Activated CD4-positive, alpha-beta T cell treated with anti-CD3 and anti-CD28 coated beads, Interleukin-2, amount 10 ng/mL, durations not matched to agents 24 days and 14 days (primary cell): ENCODE measurements at regions not wholly inside any gene's neighbourhood (a gene's known extent, or its start where the extent isn't known, plus 50 kb on each side); places are given as distances from the start of the nearest gene placed in this dataset.
"Not testable (repeated sequence)": the region's sequence is repeated elsewhere in the genome, so short reads cannot be mapped to it uniquely, and the experiment has no call there.

Experiments
- DNase-seq: peaks from one replicate; pipeline ENCODE4 v3.0.0; 2022
- H3K27ac Mint-ChIP-seq: one replicate; pipeline ENCODE4 v1.8.0; 2022; ENCODE audit warnings: mild to moderate bottlenecking, mixed read lengths
- H3K27me3 Mint-ChIP-seq: one replicate; pipeline ENCODE4 v1.8.0; 2022; ENCODE audit warnings: mixed read lengths
- H3K36me3 Mint-ChIP-seq: one replicate; pipeline ENCODE4 v1.8.0; 2022; ENCODE audit warnings: low read depth, mild to moderate bottlenecking, mixed read lengths
- H3K4me1 Mint-ChIP-seq: one replicate; pipeline ENCODE4 v1.8.0; 2021; ENCODE audit warnings: mixed read lengths
- H3K4me3 Mint-ChIP-seq: one replicate; pipeline ENCODE4 v1.8.0; 2022; ENCODE audit warnings: mild to moderate bottlenecking, moderate library complexity, mixed read lengths
- H3K9me3 Mint-ChIP-seq: one replicate; pipeline ENCODE4 v1.8.0; 2021; ENCODE audit warnings: mixed read lengths
- intact Hi-C: fragments of 100-400 bp; cut with micrococcal nuclease; formaldehyde crosslinking; loops from one replicate; pipeline ENCODE4 v1.15.1; 2023

DNA sequence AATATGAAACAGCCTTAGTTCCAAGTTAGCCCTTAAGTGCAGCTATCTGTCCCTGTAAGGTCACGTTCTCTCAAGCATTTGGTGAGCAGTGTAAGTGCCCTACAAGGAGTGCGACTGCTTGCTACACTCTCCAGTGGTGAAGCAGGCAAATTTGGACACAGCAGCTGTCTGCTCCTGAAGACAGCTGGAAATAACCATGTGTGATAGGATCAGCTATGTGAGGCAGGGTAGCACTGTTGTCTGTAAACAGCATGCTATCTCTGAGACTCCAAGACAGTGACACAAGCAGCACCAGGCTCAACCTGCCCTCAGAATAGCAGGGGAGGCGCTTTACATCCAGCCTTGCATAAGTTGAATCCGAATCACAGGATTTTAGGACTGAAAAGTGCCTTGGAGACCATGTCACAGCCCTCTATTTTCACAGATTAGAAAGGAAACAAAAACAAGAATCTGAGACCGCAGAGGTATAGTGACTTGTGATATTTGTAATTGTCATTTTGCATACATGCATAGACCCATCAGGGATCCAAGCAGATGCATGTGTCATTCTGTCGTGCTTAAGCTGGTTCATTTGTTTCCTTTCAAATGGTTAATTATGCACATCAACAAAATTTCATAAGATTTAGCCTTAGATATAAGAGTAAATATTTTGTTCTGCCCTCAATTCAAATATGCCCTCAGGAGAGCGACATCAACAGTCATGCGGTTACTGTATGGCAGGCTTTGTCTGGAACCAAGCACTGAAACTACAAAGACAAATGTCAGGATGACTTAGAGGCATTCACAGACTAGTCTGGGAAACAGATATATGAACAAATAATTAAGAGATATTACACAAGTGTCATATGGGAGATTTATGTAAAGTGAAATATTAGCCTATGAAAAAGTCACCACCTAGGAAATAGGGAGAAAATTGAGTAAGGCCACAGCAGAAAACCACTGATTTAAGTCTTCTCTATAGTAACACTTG is 134.9 kb upstream of the NRIP1 start:
- Mint-ChIP-seq H3K27me3 (peaks cover under 1% of the 10 kb centered on the region), H3K4me1 (no peaks in the 10 kb centered on the region), H3K9me3 (no peaks in the 10 kb centered on the region), H3K27ac (no peak overlapping the region), H3K4me3 (no peak overlapping the region), H3K36me3 (no peaks in the 10 kb centered on the region)
- intact Hi-C loops = no loop called here
- DNase-seq = no peak

- Mint-ChIP-seq H3K27me3 (peaks cover 12% of the 10 kb centered on the region), H3K4me3 (no peak overlapping the region), H3K9me3 (peaks cover 3% of the 10 kb centered on the region), H3K4me1 (no peaks in the 10 kb centered on the region), H3K27ac (no peak overlapping the region), H3K36me3 (no peaks in the 10 kb centered on the region)
- no peak for DNase-seq
- intact Hi-C loops = no loop called here
These were observed 138.9 kb upstream of the NRIP1 start for GRCh38 chr21:15203740-15204139.

- Mint-ChIP-seq H3K36me3 (no peaks in the 10 kb centered on the region), H3K27ac (no peak overlapping the region), H3K4me1 (no peaks in the 10 kb centered on the region), H3K9me3 (peaks cover 3% of the 10 kb centered on the region), H3K27me3 (peaks cover 12% of the 10 kb centered on the region), H3K4me3 (no peak overlapping the region)
- no peak for DNase-seq
- intact Hi-C loops = no loop called here
These were observed 139.6 kb upstream of the NRIP1 start for GRCh38 chr21:15204140-15204969.

GRCh38 chr21:15204970-15205286 is 140.1 kb upstream of the NRIP1 start:
- Mint-ChIP-seq H3K4me3 (no peak overlapping the region), H3K4me1 (no peaks in the 10 kb centered on the region), H3K27me3 (peaks cover 12% of the 10 kb centered on the region), H3K36me3 (no peaks in the 10 kb centered on the region), H3K9me3 (peaks cover 3% of the 10 kb centered on the region), H3K27ac (no peak overlapping the region)
- no peak for DNase-seq
- intact Hi-C loops = no loop called here

DNA sequence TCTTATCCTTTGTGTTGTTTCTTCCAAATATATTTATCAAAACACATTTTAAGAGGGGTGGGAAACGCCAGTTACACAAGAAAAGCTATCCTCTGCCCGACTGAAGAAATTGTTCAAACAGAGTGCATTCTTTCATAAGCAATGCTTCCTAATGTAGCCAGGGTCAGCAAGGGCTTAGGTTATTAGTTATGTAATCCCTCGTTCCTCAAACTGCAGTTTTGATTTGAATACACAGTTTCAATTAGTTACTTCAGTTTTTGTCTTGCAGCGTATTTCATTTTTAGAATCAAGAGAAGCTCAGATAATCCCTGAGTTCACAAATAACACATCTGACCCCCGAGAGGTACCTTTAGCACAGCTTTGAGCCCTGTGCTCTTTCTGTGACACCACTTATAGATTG is 141.7 kb upstream of the NRIP1 start:
- Mint-ChIP-seq H3K36me3 (no peaks in the 10 kb centered on the region), H3K27ac (no peak overlapping the region), H3K9me3 (peaks cover 3% of the 10 kb centered on the region), H3K4me1 (no peaks in the 10 kb centered on the region), H3K4me3 (no peak overlapping the region), H3K27me3 (peaks cover 12% of the 10 kb centered on the region)
- no peak for DNase-seq
- intact Hi-C loops = no loop called here

GRCh38 chr21:15207231-15207630 is 142.4 kb upstream of the NRIP1 start:
- Mint-ChIP-seq H3K36me3 (no peaks in the 10 kb centered on the region), H3K27ac (no peak overlapping the region), H3K9me3 (peaks cover 3% of the 10 kb centered on the region), H3K27me3 (peaks cover 12% of the 10 kb centered on the region), H3K4me3 (no peak overlapping the region), H3K4me1 (no peaks in the 10 kb centered on the region)
- intact Hi-C loops = no loop called here
- DNase-seq = no peak

DNA sequence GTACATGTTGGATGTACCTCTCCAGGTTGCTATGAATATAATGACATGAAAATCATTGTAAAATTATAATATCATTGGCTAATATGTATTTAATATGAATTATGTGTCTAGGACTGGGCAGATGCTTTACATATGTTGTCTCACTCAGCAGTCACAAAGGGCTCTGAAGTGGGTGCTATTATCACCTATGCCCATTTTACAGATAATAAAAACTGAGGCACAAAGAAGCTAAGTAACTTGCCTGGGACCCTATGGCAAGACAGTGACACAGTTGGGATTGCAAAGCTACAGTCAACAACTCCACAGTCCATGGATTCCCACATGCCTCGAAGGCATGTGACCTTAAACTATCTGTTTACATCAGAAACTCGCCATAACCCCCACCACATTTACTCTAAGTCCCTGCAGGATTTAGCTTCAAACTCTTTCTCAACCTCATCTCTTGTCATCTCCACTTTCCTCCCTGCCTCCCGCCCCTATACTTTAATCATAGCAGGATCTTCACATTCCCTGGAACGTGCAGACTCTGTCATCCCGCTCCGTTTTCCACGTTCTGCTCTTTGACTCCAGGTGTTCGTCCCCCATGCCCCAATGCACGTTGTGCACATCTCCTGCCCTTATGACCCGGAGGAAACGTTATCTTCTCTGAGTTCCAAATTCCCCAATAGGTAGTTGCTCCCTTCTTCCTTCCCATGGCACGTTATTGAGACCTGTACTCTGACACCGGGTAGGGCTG is 143.0 kb upstream of the NRIP1 start:
- no peak overlapping the region for H3K27ac Mint-ChIP-seq
- H3K36me3 Mint-ChIP-seq = no peaks in the 10 kb centered on the region
- peaks cover 3% of the 10 kb centered on the region for H3K9me3 Mint-ChIP-seq
- no peak overlapping the region for H3K4me3 Mint-ChIP-seq
- DNase-seq = no peak
- H3K4me1 Mint-ChIP-seq = no peaks in the 10 kb centered on the region
- H3K27me3 Mint-ChIP-seq = peaks cover 12% of the 10 kb centered on the region
- intact Hi-C loops = no loop called here

GRCh38 chr21:15208786-15209185 is 144.0 kb upstream of the NRIP1 start:
- Mint-ChIP-seq H3K4me1 (no peaks in the 10 kb centered on the region), H3K27ac (no peak overlapping the region), H3K27me3 (peaks cover 12% of the 10 kb centered on the region), H3K4me3 (no peak overlapping the region), H3K36me3 (no peaks in the 10 kb centered on the region), H3K9me3 (peaks cover 3% of the 10 kb centered on the region)
- intact Hi-C loops = no loop called here
- no peak for DNase-seq

DNA sequence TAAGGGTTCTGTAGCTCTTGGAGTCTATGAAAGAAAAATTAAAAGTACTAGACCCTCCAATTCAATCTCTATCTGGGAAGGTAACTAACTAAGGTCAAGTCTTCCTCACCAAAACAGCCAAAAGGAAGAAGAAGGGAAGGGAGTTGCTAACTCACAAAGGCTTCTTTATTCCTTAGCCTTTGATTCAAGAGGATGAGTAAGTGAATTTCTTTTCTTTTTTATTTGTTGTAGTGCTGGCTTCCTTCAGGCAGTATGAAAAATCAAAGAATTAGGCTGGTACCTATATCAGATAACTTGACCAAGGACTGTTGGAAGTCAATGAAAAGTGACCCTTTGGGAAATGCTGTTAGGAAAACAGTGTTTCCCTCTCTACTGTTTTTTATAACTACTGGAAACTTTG is 144.4 kb upstream of the NRIP1 start:
- intact Hi-C loops = no loop called here
- Mint-ChIP-seq H3K27me3 (peaks cover 12% of the 10 kb centered on the region), H3K9me3 (peaks cover 3% of the 10 kb centered on the region), H3K4me3 (no peak overlapping the region), H3K27ac (no peak overlapping the region), H3K4me1 (no peaks in the 10 kb centered on the region), H3K36me3 (no peaks in the 10 kb centered on the region)
- no peak for DNase-seq

DNA sequence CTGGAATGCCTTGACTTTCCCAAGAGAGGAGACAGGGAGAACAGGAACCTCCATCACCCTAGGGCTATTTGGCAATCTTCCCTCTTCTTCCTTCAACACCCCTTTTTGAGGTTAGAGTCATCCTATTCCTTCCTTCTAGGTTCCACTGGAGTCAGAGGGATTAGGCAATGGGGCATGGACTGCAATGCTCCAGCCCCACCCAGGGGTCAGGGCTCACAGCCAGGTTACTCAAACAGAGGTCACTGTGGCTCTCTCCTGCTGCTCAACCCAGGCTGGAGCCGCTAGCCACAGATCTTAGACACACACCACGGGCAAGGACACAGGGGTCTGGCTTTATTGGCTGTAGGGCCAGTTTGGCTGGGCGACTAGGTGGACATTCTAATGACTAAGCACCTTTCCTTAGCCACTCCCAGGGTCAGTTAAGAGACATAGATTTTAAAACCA is 145.5 kb upstream of the NRIP1 start:
- Mint-ChIP-seq H3K9me3 (peaks cover 3% of the 10 kb centered on the region), H3K36me3 (no peaks in the 10 kb centered on the region), H3K27ac (no peak overlapping the region), H3K27me3 (peaks cover 8% of the 10 kb centered on the region), H3K4me3 (no peak overlapping the region), H3K4me1 (no peaks in the 10 kb centered on the region)
- DNase-seq = no peak
- intact Hi-C loops = no loop called here

DNA sequence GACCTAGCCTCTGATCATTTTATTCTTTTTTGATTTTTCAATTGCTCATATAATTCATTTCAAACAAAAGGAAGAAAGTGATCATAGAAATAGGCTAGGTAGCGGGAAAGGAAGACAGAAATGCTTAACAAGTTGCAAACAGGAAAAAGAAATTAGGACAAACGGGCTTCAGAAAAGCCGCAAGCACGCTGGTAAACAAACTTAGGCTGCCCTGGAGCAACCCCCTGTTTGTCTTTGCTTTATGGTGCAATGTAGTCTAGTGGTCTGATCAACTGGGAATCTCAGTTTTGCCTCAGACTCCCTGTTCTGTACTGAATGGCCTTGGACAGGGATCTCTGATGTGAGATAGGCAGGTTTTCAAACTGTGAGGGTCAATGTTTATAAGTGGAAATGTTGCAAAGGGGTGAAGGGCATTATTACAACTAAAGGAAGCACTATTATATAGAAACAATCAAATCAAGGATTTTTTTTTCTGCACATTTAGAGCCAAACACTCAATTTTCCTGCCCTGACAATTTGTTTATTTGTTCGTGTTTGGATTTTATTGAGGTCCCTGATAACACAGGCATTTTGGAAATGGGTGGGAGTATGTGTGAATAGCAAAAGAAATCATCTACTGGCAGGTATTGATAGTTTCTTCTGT is 146.8 kb upstream of the NRIP1 start:
- Mint-ChIP-seq H3K4me3 (no peak overlapping the region), H3K27ac (no peak overlapping the region), H3K9me3 (no peaks in the 10 kb centered on the region), H3K36me3 (no peaks in the 10 kb centered on the region), H3K4me1 (no peaks in the 10 kb centered on the region), H3K27me3 (no peaks in the 10 kb centered on the region)
- no peak for DNase-seq
- intact Hi-C loops = no loop called here

DNA sequence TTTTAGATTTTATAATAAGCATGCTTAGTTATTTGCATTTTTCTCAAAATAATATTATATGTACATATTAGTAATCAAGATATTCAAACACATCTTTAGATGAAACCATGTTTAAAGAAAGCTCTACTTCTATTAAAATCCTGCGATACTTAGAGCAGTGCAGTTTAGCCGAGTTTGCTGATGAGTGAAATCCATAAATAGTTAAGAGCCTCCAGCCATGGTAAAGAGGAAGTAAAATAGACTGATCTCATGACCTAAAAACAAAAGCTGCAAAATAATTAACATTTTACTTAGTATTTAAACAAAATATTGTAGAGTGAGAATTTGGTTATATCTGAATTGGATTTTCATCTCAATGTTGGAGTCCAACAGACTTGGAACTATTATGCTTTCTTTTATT is 147.4 kb upstream of the NRIP1 start:
- H3K4me1 Mint-ChIP-seq = no peaks in the 10 kb centered on the region
- intact Hi-C loops = no loop called here
- H3K27ac Mint-ChIP-seq = no peak overlapping the region
- no peak for DNase-seq
- no peaks in the 10 kb centered on the region for H3K9me3 Mint-ChIP-seq
- H3K4me3 Mint-ChIP-seq = no peak overlapping the region
- H3K27me3 Mint-ChIP-seq = no peaks in the 10 kb centered on the region
- no peaks in the 10 kb centered on the region for H3K36me3 Mint-ChIP-seq

DNA sequence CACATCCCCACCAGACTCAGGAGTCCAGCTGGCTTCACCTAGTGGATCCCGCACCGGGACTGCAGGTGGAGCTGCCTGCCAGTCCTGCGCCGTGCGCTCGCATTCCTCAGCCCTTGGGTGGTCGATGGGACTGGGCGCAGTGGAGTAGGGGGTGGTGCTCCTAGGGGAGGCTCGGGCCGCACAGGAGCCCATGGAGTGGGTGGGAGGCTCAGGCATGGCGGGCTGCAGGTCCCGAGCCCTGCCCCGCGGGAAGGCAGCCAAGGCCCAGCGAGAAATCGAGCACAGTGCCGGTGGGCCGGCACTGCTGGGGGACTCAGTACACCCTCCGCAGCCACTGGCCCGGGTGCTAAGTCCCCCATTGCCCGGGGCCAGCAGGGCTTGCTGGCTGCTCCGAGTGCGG is 153.7 kb upstream of the NRIP1 start:
- H3K4me3 Mint-ChIP-seq, DNase-seq, H3K4me1 Mint-ChIP-seq, H3K27me3 Mint-ChIP-seq, H3K36me3 Mint-ChIP-seq, H3K9me3 Mint-ChIP-seq, intact Hi-C loops, H3K27ac Mint-ChIP-seq: not testable (repeated sequence)
